Fibroblast of lung (primary cell): ENCODE measurements at regions not wholly inside any gene's neighbourhood (a gene's known extent, or its start where the extent isn't known, plus 50 kb on each side); places are given as distances from the start of the nearest gene placed in this dataset.

ENCODE experiments used
- CTCF ChIP-seq, 2 donors: IDR thresholded peaks in 1 of 2; conservative IDR thresholded peaks in 1 of 2; 1 replicate in 1 of 2; 2 replicates in 1 of 2; pipeline ENCODE4 v1.5.1; 2011 to 2012; ENCODE audit warnings: low read length in 2 of 2, control low read depth in 1 of 2, inconsistent platforms in 1 of 2, low read depth in 1 of 2, mild to moderate bottlenecking in 1 of 2
- EZH2 ChIP-seq: IDR thresholded peaks from 2 replicates; pipeline ENCODE4 v1.5.1; 2012; ENCODE audit warnings: low read length, control low read depth, mild to moderate bottlenecking; ENCODE audit errors: missing control alignments

DNA sequence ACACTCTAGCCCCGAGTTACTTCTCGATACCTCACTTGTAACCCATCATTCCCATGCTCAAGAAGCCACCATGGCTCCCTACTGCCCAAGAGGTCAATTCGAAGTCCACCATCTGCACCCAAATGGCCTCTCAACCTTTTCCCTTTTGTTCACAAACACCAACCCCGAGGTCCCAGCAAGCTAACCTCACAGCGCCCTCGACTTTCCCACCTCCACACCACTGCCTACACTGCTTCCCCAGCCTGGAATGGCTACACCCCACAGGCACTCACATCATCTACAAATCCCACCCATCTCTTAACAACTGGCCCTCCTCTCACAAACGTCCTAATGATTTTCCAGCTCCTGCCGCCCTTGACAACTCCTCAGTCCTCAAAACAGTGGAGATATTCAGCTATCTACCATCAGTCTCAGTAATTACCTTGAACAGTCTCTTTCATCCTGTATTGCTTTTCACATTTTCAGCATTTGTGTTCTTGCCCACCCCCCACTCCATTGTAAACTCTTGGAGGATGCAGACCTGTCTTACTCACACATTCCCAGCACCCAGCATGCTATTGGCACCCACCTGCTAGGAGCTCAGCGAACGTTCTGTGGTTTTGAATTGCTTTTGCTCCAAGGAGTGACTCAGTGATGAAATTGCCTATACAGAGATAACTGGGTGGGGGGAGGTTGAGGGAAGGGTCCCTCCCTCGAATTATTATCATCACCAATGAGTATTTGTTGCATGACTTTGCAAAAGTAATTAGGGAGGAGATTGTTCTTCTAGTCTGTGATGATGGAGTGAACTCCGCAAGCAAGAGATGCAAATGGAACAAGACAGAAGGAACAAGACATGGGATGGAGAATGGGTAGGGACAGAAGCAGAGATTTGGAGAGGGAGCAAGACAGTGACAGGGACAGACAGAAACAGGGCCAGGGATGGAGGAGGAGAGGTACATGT lies 106.8 kb downstream of the CYP26B1 start:
- TF ChIP-seq CTCF (conservative IDR thresholded peaks at IDR 0.05 in 1 of 2, IDR thresholded peaks at IDR 0.05 in 1 of 2; ENCODE audit: low read depth in 1 of 2, low read length in 2 of 2), result no peak
- no peak for TF ChIP-seq EZH2
